ENCODE measurements at regions not wholly inside any gene's neighbourhood (a gene's known extent, or its start where the extent isn't known, plus 50 kb on each side); places are given as distances from the start of the nearest gene placed in this dataset.

DNA sequence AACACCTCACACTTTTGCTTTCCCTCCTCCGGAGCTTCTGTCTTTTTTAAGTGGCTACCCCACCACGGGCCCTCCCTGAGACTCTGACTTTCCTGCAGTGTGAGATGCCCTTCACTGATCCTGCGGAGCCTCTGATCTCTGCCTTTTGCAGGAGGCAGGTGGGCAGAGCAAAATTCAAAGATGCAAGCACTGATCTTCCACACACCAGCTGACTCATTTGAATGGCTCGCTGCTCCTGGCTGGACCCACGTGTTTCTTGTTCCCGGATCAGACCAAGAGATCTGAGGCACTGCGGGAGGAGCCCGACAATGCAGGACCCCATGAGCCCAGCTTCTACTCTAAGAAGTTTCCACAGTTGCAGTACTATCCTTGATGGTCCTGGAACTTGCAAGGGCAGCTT, 1607.9 kb upstream of the TENM3 start:
- no peaks in the 10 kb centered on the region for H3K36me3 ChIP-seq
- peaks cover 12% of the 10 kb centered on the region for H3K4me1 ChIP-seq
- TF ChIP-seq, protein P1, sequence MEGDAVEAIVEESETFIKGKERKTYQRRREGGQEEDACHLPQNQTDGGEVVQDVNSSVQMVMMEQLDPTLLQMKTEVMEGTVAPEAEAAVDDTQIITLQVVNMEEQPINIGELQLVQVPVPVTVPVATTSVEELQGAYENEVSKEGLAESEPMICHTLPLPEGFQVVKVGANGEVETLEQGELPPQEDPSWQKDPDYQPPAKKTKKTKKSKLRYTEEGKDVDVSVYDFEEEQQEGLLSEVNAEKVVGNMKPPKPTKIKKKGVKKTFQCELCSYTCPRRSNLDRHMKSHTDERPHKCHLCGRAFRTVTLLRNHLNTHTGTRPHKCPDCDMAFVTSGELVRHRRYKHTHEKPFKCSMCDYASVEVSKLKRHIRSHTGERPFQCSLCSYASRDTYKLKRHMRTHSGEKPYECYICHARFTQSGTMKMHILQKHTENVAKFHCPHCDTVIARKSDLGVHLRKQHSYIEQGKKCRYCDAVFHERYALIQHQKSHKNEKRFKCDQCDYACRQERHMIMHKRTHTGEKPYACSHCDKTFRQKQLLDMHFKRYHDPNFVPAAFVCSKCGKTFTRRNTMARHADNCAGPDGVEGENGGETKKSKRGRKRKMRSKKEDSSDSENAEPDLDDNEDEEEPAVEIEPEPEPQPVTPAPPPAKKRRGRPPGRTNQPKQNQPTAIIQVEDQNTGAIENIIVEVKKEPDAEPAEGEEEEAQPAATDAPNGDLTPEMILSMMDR (IDR thresholded peaks at IDR 0.05; ENCODE audit: low read depth, low read length) = no peak
- DNase-seq = peak; percentile 24
- H3K27me3 ChIP-seq = no peaks in the 10 kb centered on the region
- no peak overlapping the region for H3K4me3 ChIP-seq (ENCODE audit: low read depth, low read length)
- H3K9me3 ChIP-seq = no peaks in the 10 kb centered on the region

DNA sequence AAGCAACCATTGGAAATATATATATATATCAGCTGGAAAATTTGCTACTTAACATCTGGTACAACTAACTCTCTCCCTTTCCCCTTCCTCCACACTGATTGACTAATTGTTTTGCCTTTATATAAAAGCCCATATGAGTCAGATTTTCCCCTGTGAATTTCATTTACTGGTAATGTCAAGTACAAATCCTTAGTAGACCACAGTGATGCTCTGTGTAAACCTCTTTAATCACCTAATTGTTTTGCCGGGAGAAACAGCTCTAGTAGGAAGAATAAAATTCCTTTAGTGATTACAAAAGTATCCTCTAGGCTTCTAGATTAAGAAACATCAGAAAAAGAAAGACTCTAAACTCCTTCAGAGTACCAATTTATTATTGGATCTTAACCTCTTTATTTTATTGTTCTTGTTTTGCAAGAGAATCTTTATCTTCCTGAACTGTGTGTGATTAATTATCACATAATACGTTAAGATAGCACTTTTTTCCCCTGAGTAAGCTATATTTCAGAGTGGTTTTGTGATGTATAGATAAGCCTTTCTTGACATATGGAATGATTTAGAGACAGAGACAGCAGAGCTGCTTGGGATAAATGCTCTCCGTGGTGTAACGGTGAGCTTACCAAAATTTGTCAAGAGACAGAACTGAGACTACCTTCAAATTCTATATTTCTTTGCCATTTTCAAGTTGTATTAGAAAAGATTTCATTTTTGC, 1606.4 kb upstream of the TENM3 start:
- TF ChIP-seq, protein P1 (IDR thresholded peaks at IDR 0.05; ENCODE audit: low read depth, low read length) = no peak
- no peaks in the 10 kb centered on the region for H3K9me3 ChIP-seq
- no peak for DNase-seq

DNA sequence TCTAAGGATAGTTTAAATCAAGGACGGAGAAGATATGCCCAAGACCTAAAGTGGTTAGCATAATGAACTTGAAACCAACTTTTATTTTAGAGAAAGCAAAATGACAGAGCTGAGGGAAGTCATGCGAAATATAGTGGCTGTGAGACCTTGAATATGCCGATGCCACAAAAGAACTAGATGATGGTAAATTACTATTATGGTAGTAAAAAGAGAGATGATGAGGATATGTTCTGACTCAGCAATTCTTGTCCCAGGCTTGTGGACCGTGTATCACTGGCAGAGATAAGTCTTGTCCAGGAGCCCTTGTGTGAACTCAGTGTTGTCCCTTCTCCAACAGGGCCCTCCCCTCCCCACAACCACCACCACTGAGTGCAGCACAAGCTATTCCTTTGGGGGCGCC, 1605.6 kb upstream of the TENM3 start:
- H3K4me1 ChIP-seq = peaks cover 12% of the 10 kb centered on the region
- no peak for DNase-seq
- H3K4me3 ChIP-seq (ENCODE audit: low read depth, low read length) = no peak overlapping the region
- no peaks in the 10 kb centered on the region for H3K9me3 ChIP-seq
- no peaks in the 10 kb centered on the region for H3K36me3 ChIP-seq
- TF ChIP-seq, protein P1 (IDR thresholded peaks at IDR 0.05; ENCODE audit: low read depth, low read length) = no peak
- H3K27me3 ChIP-seq = no peaks in the 10 kb centered on the region

More for the DNA sequence above, 1606.4 kb upstream of the TENM3 start:
- H3K4me3 ChIP-seq (ENCODE audit: low read depth, low read length) = no peak overlapping the region
- no peaks in the 10 kb centered on the region for H3K36me3 ChIP-seq
- peaks cover 12% of the 10 kb centered on the region for H3K4me1 ChIP-seq
- H3K27me3 ChIP-seq = no peaks in the 10 kb centered on the region

DNA sequence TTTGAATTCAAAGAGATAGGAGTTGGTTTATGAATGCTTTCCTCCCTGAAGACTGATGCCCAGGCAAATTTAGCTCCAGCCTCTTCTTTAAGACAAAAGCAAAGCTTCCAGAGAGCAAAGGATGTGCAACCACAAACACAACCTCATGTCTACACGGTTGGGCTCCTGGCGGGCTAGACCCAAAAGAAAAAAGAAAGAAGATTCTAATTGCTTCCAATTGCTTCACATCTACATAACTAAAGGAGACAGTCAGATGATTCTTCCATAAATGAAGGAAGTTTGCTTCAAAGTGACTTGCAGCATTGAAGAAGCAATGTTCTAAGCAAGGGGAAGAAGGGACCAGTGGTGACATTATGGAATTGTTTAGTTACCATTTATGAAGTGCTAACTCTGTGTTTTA, 1603.0 kb upstream of the TENM3 start:
- no peaks in the 10 kb centered on the region for H3K9me3 ChIP-seq
- TF ChIP-seq, protein P1 (IDR thresholded peaks at IDR 0.05; ENCODE audit: low read depth, low read length) = no peak
- no peaks in the 10 kb centered on the region for H3K36me3 ChIP-seq
- peaks cover 8% of the 10 kb centered on the region for H3K4me1 ChIP-seq
- H3K27me3 ChIP-seq = no peaks in the 10 kb centered on the region
- H3K4me3 ChIP-seq (ENCODE audit: low read depth, low read length) = no peak overlapping the region
- no peak for DNase-seq

DNA sequence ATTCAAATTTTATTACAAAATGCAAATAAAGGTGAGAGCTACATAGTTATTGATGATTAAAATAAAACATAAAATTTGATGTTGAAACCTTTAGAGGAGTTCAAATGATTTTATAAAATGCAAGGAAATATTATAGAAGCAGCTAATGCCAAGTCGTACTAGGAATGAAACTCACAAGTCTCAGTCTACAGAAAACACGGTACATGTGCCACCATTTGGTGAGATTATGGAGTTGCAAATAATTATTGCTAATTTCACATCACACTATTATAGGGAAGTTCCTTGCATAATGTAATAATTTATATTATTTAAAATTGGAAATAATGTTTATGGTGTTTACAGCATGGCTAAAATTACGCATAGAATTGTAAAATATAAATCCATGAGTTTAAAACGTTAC, 1601.7 kb upstream of the TENM3 start:
- no peaks in the 10 kb centered on the region for H3K36me3 ChIP-seq
- H3K4me3 ChIP-seq (ENCODE audit: low read depth, low read length) = no peak overlapping the region
- TF ChIP-seq, protein P1 (IDR thresholded peaks at IDR 0.05; ENCODE audit: low read depth, low read length) = peak; percentile 24; the same call in 1 of the 2 replicates
- H3K9me3 ChIP-seq = no peaks in the 10 kb centered on the region
- H3K27me3 ChIP-seq = no peaks in the 10 kb centered on the region
- H3K4me1 ChIP-seq = peaks cover 4% of the 10 kb centered on the region
- DNase-seq = no peak

DNA sequence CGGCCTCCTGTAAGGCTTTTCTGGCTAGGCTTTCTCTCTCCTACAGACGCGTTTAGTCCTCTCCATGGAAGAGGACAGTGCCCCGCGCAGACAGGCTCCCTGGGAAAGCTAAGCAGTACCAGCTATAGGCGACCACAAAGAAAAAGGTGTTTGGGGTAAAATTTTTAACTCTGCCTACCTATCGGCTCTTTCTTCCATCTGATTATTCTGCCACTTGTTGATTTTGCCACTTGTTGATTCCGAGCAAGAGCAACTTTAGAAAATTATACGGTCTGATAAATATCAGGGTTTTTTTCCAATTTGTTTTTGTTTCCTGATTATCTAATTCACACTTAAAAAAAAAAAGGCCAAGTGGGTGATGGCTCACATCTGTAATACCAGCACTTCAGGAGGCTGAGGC, 1600.5 kb upstream of the TENM3 start:
- no peaks in the 10 kb centered on the region for H3K4me1 ChIP-seq
- no peak overlapping the region for H3K4me3 ChIP-seq (ENCODE audit: low read depth, low read length)
- TF ChIP-seq, protein P1 (IDR thresholded peaks at IDR 0.05; ENCODE audit: low read depth, low read length) = no peak
- H3K27me3 ChIP-seq = no peaks in the 10 kb centered on the region
- no peak for DNase-seq
- H3K9me3 ChIP-seq = no peaks in the 10 kb centered on the region
- H3K36me3 ChIP-seq = no peaks in the 10 kb centered on the region
